CD4-positive, alpha-beta memory T cell (primary cell): ENCODE measurements at regions not wholly inside any gene's neighbourhood (a gene's known extent, or its start where the extent isn't known, plus 50 kb on each side); places are given as distances from the start of the nearest gene placed in this dataset.

Source experiments
- CTCF ChIA-PET: fragments of 350-600 bp; sonication (Branson Sonifier 250); formaldehyde crosslinking; loops from one replicate; lab custom pipeline; 2021; ENCODE audit warnings: inconsistent platforms; ENCODE audit not compliant: partially characterized antibody; lab: Charles Lee
- POLR2A ChIA-PET: fragments of 350-600 bp; sonication (Branson Sonifier 250); formaldehyde crosslinking; loops from one replicate; lab custom pipeline; 2021; ENCODE audit not compliant: partially characterized antibody; lab: Charles Lee
- DNase-seq, 5 donors: peaks; one replicate each; pipeline versions ENCODE4 v3.0.0 to v3.0.0-alpha.2; 2020 to 2022; ENCODE audit warnings: mixed read lengths in 1 of 5
- H3K27ac ChIP-seq: one replicate; pipeline ENCODE4 v1.7.0; 2013; ENCODE audit warnings: low read depth, low read length
- H3K27me3 ChIP-seq: 2 replicates; pipeline ENCODE4 v1.7.0; 2013; ENCODE audit warnings: mild to moderate bottlenecking, low read length, moderate library complexity; ENCODE audit not compliant: insufficient read depth
- H3K36me3 ChIP-seq: 2 replicates; pipeline ENCODE4 v1.7.0; 2013; ENCODE audit warnings: mild to moderate bottlenecking, low read length, moderate library complexity; ENCODE audit not compliant: insufficient read depth
- H3K4me1 ChIP-seq: 2 replicates; pipeline ENCODE4 v1.7.0; 2013; ENCODE audit warnings: mild to moderate bottlenecking, low read length, moderate library complexity; ENCODE audit not compliant: insufficient read depth
- H3K4me3 ChIP-seq, 2 donors: one replicate each; pipeline ENCODE4 v1.7.0; 2013; ENCODE audit warnings: low read length in 2 of 2, mild to moderate bottlenecking in 1 of 2
- H3K9me3 ChIP-seq, 2 donors: one replicate each; pipeline ENCODE4 v1.7.0; 2013; ENCODE audit warnings: low read length in 2 of 2, control low read depth in 1 of 2; ENCODE audit not compliant: control insufficient read depth in 1 of 2
- H3K27ac Mint-ChIP-seq, 7 donors: one replicate each; pipeline ENCODE4 v1.8.0; 2020 to 2021; ENCODE audit warnings: mixed read lengths in 7 of 7, mild to moderate bottlenecking in 6 of 7, inconsistent platforms in 3 of 7, moderate library complexity in 3 of 7
- H3K27me3 Mint-ChIP-seq, 2 donors: one replicate each; pipeline ENCODE4 v1.8.0; 2020 to 2021; ENCODE audit warnings: mixed read lengths in 2 of 2
- H3K36me3 Mint-ChIP-seq, 2 donors: one replicate each; pipeline ENCODE4 v1.8.0; 2020 to 2021; ENCODE audit warnings: mixed read lengths in 2 of 2, inconsistent platforms in 1 of 2, mild to moderate bottlenecking in 1 of 2
- H3K4me1 Mint-ChIP-seq, 4 donors: one replicate each; pipeline ENCODE4 v1.8.0; 2020 to 2021; ENCODE audit warnings: mixed read lengths in 4 of 4, mild to moderate bottlenecking in 1 of 4
- H3K4me3 Mint-ChIP-seq, 8 donors: one replicate each; pipeline ENCODE4 v1.8.0; 2020 to 2021; ENCODE audit warnings: mixed read lengths in 8 of 8, mild to moderate bottlenecking in 7 of 8, moderate library complexity in 6 of 8, inconsistent platforms in 3 of 8
- H3K9me3 Mint-ChIP-seq, 8 donors: one replicate each; pipeline ENCODE4 v1.8.0; 2020 to 2021; ENCODE audit warnings: mixed read lengths in 8 of 8, mild to moderate bottlenecking in 5 of 8, inconsistent platforms in 3 of 8, moderate library complexity in 1 of 8
- intact Hi-C: fragments of 100-400 bp; cut with micrococcal nuclease; formaldehyde crosslinking; loops from one replicate; pipeline ENCODE4 v1.15.1; 2023

DNA sequence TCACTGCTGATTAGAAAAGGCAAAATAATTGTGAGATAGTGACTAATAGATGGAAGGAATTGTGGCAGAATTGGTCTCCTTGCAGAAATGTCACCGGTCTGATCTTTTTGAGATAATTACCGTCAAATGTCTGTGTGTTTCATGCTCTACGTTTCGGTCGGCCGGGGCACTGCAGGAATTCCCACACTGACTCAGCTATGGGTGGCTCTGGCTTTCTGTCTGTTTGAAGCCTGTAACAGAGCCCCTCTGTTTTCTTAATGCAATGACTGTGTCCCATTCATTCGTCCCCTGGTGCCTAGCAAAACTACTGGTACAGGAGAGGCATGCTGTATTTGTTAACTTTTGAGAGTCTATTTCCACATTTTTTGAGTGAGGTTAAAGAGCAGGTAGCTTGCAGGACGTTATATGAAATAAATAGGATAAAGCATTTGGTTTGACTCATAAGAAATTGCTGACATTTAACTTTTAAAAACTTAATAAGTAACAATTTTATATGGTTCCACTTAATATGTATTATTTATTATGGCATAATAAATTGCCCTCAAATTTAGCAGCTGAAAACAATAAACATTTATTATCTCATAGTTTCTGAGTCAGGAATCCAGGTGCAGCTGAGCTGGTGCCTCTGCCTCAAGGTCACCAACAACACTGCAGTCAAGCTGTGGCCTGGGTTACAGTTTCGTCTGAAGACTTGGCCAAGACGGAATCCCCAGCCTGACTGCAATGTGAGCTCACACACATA lies 53.3 kb upstream of the CTBP2 start:
- H3K4me1 ChIP-seq, result no peaks in the 10 kb centered on the region
- no peak overlapping the region for H3K27ac ChIP-seq
- Mint-ChIP-seq H3K27me3 (peaks cover 0 to 5% of the 10 kb centered on the region in 2 donors), H3K4me3 (no peak overlapping the region), H3K36me3 (no peaks in the 10 kb centered on the region), H3K9me3 (peaks cover 0 to 7% (median 0%) of the 10 kb centered on the region in 8 donors), H3K4me1 (no peaks in the 10 kb centered on the region), H3K27ac (peak overlapping the region in 1 of 7 donors; percentile 8)
- DNase-seq, result no peak
- no peaks in the 10 kb centered on the region for H3K9me3 ChIP-seq
- H3K36me3 ChIP-seq, result no peaks in the 10 kb centered on the region
- CTCF ChIA-PET, result no interaction called here
- POLR2A ChIA-PET, result no interaction called here
- intact Hi-C loops, result no loop called here
- H3K4me3 ChIP-seq, result no peak overlapping the region
- no peaks in the 10 kb centered on the region for H3K27me3 ChIP-seq

DNA sequence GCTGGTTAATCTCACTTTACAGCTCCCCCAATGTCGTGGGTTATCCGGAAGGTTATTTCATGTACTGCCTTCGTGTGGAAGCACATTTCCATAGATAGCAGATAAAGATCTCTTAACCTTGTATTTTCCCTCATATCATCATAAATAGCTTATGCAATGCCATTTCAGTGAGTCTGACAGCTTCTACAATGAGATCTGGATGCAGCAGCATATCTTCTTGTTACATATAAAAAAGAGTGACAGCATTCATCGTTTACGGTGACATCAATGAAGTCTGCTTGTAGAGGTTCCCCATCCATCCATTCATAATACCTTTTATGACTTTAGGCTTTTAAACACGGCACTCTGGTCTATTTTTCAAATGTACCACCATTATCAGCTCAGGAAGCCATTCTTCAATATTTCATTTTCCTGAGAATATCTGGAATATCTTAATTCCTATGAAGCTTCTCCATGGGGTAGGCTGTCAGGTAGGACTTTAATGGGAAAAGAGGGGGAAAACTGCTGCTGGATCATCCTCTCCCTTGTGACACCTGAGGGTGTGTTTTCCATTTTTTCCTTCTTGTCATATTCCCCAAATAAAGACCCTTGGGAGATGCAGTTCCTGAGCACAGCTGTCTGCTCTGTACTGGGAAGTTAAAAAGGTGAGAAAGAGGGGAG lies 51.9 kb upstream of the CTBP2 start:
- POLR2A ChIA-PET, result no interaction called here
- Histone ChIP-seq H3K27ac (no peak overlapping the region), H3K9me3 (no peaks in the 10 kb centered on the region), H3K4me1 (no peaks in the 10 kb centered on the region), H3K27me3 (no peaks in the 10 kb centered on the region), H3K4me3 (no peak overlapping the region), H3K36me3 (no peaks in the 10 kb centered on the region)
- peaks cover 0 to 10% (median 0%) of the 10 kb centered on the region in 8 donors for H3K9me3 Mint-ChIP-seq
- intact Hi-C loops, result no loop called here
- CTCF ChIA-PET, result no interaction called here
- H3K27ac Mint-ChIP-seq, result no peak overlapping the region
- H3K4me1 Mint-ChIP-seq, result no peaks in the 10 kb centered on the region
- H3K36me3 Mint-ChIP-seq, result no peaks in the 10 kb centered on the region
- H3K27me3 Mint-ChIP-seq, result peaks cover 0 to 4% of the 10 kb centered on the region in 2 donors
- no peak overlapping the region for H3K4me3 Mint-ChIP-seq
- DNase-seq, result no peak
